T-helper 2 cell (primary cell): ENCODE measurements at regions not wholly inside any gene's neighbourhood (a gene's known extent, or its start where the extent isn't known, plus 50 kb on each side); places are given as distances from the start of the nearest gene placed in this dataset.

ENCODE experiments used
- DNase-seq, 5 experiments: peaks; one replicate each; pipeline versions ENCODE4 v3.0.0 to v3.0.0-alpha.2; 2012 to 2022

GRCh38 chr4:81523672-81524327 lies 52.1 kb upstream of the RASGEF1B start:
- no peak for DNase-seq

GRCh38 chr4:81522711-81523110 lies 51.0 kb upstream of the RASGEF1B start:
- DNase-seq = no peak

GRCh38 chr4:81521708-81522107 lies 50.0 kb upstream of the RASGEF1B start:
- no peak for DNase-seq
